GM19395 (cell line): ENCODE measurements at regions not wholly inside any gene's neighbourhood (a gene's known extent, or its start where the extent isn't known, plus 50 kb on each side); places are given as distances from the start of the nearest gene placed in this dataset.

Experiments used
- ATAC-seq: cut with Tn5 transposase; IDR thresholded peaks from one replicate; pipeline ENCODE4 v1.9.1; 2021; ENCODE audit warnings: mild to moderate bottlenecking, moderate library complexity; ENCODE audit not compliant: unreplicated experiment

DNA sequence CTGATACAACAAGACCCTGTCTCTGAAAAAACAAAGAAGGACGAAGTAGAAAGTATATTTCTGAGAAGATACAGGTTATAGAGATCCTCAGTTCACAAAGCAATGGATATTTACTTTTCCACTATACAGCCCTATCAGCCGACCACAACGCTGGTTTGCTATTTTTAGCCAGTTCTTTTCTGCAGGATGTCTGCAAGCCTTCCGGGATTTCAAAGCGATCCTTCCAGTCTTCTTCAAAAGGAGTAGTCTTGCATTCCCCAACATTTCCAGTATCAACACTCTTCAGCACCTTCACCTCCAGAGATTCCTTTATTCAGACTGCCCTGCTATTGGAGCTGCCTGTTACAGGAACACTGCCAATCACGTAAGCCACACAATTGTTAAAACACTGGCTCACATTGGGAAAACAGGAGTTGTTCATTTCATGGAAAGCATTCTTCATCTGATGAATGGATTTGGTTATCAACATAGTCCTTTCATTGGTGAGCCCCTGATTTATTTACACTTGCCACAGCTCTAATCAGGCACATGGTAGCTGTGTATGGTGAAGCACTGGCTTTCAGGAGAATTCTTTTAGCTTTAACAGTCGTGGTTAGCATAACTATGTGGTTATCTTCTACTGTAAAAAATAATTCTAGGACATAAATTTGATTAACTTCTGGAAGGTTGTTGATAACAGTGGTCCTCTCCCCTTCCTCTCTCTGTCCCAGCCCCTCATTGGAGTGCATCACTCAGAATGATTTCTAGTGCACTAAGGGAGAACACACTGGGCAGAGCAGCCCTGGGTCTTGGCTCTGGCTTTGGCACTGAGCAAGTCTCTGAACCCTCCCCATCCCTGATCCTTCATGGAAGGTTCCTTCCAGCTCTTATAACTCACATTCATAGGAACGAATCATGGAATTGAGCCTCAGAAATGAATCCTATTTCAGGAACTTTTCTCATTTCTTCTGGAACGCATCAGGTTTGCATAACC lies 109.9 kb upstream of the SORBS2 start:
- no peak for ATAC-seq

DNA sequence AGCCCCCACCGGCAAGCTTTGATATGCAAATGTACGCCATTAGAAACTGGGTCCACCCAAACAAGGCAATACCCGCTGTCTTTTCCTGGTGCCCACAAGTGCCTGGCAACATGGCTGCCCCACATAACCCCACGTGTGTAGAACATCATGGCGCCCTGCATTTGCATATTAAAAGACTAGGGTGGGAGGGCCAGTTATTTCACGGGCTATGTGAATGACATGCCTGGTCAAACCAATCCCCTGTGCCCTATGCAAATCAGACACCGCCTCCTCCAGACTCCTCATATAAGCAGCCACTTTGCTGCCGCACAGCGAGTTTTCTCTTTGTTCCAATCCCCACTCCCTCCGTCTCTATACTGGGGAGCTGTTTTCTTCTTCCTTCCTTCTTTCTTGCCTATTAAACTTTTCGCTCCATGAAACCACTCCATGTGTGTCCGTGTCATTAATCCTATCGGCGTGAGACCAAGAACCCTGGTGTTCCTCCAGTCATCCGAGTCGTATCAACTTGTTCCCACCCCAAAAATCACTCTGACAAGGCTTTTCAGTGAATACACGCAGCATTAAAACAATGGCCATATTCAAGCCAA lies 112.6 kb upstream of the SORBS2 start:
- no peak for ATAC-seq

DNA sequence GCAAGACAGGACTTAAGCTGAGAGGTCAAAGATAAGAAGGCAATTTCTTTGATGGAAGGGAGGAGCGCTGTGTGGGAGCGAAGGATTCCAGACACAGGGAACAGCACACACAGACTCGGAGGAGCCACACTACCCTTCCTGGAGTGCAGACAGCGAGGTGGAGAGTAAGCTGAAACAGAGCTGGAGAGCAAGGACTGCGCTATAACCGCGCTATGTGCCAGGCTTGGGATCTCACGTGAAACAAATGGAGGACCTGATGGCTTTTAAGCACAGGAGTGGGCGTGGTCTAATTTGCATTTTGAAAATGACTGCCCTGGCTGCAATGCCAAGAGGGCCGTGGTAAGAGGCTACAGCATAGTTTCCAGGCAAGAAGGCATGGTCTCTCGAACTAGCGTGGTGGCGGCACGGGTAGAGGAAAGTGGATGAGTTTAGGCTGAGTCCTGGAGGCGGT lies 113.9 kb upstream of the SORBS2 start:
- ATAC-seq: no peak

DNA sequence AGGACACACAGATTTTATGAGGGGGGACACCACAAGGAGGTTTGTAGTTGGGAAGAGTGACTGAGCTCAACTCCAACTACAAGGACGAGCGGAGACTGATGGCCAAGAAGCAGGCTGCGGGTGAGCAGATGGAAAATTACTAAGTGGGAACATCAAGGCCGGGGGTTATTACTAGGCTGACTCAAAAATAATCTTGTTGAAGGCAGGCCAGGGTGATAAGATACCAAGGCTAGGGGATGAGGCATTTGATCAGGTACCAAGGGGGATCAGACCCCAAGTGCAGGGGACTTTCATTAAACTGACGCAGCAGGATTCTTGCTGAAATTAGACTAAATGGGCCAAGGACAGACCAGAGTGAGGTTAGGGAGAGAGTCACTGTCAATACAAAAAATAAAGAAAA lies 119.4 kb upstream of the SORBS2 start:
- ATAC-seq: no peak

DNA sequence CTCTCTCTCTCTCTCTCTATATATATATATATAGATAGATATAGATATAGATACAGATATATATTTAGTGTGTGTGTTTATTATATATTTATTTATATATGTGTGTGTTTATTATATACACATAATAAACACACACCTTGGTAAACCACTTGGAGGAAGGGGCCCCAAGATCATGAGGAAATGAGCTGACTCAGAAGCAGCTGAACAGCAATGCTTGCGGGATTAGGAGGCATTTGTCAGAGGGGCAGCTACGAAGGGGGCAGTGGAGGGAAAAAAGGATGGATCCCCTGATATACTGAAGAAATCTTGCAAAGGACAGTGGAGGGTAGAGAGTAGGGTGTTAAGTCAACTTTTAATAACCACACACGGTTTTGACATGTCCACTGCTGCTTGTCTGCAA lies 120.0 kb upstream of the SORBS2 start:
- ATAC-seq: no peak

DNA sequence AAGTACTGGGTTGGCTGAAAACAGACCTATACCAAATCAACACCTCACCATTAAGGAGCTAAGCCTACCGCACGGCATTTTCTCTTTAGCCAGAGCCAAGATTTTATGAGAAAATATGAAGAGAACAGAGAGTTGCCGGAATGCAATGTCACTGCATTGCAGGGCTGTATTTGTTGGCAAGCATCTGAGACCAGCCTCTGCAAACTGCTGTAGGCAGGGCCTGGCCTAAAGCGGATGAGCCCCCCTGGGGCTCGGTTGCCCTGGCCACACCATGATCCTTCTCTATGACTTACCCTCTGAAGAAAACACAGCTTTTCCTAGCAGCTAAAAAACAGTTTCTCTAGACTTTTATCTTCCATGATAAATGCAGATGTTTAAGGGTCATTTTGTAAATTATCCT lies 120.5 kb upstream of the SORBS2 start:
- ATAC-seq: no peak

DNA sequence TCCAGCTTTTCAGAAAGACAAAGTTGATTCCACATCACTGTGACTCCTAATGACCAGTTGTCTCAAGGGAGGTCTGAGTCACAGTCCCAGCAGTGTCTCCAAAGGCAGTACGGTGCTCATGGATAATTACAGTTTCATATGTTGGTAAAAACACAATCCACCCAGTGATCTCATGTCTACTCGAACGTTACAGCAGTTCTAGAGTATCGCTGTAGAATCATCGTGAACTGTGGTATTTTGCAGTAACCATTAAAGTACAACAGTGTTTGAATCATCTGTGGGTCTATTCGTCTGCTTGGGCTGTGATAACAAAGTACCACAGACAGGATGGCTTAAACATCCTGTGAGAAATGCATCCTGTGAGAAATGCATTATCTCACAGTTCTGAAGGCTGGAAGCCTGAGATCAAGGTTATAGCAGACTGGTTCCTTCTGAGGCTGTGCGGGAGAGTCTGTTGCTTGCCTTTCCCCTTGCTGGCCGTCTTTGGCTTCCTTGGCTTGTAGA lies 121.1 kb upstream of the SORBS2 start:
- no peak for ATAC-seq

DNA sequence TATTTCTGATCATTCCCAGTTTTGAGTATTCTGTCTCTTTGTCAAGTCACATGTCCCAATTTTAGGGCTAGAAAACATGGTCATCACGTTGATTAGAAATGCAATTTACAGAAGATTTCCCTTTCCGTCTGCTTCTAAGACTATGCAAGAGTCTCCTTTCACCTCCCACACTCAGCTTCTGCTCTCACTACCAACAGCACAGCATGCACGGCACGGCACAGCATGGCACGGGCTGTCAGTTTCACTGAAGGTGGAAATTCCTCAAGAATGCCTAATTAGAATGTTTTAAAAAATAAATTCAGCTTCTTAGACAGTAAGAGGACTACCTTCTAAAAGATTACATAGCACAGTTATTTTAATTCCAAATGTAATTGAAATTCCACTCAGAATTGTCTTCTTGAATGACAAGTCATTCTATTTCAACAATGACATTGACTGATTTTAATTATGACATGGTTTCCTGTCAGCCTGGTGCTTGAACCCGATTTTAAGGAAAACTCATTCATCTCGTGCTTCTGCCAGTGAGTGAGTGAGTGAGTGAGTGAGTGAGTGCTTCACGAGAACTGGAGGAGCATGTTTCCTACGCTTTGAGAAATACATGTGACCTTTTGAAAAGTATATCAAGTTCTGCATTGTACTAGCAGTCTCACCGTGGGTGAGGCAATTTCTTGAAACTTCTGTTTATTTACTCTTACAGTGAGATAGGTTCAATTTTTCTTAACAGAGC lies 124.8 kb upstream of the SORBS2 start:
- no peak for ATAC-seq

DNA sequence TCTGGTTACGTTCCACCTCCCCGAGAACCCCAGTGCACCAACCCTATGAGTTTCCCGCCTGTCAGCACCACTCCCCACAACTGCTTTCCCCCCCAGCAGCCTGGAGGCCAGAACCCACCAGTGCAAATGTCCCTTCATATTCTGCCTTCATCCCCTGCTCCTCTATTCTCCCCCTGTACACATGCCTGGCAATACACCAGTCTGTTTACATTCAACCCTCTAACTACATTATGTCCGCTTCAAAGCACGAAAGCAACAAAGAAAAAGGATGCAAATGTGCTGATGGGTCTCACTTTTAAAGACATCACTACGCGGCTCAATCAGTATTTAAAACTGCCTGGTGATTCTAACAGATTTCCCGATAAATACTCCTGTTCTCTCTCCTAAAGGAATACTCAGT lies 126.7 kb upstream of the SORBS2 start:
- no peak for ATAC-seq

DNA sequence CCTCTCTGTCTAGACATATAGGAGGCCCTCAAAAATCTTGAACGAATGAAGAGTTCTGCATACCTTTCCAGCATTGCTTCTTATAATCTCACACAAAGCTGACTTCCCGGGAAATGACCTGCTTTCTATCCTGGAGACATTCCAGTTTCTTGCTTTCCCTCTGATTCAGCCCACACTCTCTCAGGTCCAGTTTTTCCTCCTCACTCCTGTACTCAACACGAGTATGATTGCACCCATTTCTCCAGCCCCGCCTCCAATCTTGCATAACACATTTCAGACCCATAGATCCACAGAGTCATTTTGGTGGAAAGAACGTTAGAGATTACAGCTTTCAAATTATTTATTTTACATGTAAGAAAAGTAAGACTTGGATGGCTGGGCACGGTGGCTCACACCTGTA lies 127.5 kb upstream of the TLR3 start:
- no peak for ATAC-seq

DNA sequence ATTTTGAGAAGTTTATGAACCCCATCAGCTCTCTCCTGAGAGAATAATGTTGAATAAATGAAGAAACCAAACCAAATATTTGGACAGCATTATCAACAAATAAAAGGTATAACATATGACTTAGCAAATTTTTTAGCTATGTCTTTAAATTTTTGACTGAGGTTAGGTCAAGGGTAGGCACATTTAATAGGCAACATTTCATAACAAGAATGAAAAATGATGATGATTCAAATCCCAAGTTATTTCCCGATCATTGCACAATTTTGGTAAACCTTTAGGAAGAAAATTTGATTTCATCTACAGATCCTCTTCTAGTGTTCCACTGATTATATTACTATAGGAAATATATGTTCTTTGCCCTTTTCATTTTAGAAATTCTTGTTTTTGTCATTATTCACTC lies 123.7 kb upstream of the TLR3 start:
- ATAC-seq: no peak

DNA sequence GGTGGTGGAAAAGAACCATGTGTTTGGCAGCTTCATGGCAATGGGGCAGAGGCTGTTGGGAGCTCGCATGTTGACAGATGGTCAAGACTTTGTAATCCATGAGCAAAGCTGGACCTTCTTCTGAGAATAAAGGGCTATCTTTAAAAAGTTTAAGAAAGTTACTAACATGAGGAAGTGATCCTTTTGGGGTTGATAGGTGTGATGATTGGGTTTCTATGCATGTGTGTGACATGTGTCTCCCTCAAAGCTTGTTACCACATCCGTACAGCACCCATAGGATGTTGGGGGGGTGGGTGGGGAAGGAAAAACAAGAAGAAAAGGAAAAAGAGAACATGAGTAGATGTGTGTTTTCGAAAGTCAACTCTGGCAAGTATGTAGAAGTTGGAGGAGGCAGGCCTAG lies 123.0 kb upstream of the TLR3 start:
- no peak for ATAC-seq

DNA sequence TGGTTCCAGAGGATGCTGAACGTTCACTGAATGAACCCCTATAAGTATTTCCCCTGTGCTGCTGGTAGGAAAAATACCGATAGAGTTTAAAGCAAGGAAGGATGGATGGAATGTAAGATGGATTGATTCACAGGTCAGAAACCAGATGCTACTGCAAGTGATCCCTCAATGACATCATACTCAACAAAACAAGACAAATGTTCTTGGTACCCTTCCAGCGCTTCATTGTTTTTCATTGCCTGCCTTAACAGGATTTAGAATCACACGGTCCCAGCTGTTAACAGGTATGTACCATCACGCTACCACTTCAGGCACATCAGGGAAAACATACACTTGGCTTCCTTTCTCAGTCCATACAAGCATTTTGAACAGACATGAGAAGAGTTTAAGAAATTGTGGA lies 118.1 kb upstream of the TLR3 start:
- no peak for ATAC-seq

DNA sequence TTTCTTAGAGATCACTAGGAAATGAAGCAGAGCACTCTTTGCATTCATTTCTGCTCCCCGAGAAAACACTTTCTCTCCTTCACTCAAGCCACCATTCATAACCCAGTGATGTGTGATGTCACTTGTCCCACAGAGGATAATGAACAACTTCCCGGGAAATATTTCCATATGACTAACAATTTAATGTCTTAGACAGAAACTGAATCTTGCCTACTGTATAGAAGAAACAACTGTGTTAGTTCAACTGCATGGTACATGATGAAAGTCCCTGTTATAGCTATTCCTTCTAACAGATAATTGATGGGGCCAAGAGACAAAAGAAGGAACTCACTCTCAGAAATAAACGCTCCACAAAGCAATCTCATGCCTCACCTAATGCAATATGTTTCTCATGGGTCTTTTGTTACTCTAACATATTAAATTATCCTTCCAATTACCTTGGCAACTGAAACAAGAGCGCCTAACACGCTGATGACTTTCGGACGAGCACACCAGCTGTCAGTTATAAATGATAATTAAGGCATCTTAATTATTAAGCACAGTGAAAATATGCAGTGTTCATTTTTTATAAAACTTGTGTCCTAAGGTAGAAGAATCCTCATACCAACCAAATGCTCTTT lies 113.7 kb upstream of the TLR3 start:
- no peak for ATAC-seq

DNA sequence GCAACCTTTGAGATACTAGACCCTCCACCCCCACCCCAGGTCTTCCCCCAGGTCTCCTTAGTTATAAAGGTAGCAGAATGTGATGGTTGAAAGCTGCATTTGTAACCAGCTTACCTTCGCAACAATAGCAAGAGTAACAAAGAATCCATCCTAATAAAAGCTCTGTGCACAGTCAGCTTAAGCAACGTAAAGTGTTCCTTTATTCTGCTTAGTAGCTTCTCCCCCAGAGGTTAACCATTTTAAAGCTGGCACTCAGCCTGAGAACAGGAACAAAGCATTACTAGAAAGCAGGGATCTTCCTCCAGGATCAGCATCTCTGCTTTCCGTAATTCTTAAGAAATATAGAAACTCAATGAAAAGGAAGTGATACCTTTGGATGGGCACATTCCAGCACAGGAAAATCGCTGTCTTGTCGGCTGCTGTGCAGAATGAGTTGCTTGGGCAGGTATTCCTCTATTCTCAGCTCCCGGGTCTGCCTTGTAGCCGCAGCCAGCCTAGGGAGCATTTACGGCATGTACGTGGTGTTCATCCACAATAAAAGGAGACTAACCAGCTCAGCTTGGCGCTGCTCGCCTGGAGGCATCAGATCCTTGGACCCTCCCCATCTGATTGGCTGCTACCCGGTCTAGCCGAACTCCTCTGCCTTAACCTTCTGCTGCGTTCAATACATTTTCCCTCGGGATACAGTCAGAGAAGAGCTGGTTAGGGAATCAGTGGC lies 113.0 kb upstream of the TLR3 start:
- ATAC-seq: no peak

DNA sequence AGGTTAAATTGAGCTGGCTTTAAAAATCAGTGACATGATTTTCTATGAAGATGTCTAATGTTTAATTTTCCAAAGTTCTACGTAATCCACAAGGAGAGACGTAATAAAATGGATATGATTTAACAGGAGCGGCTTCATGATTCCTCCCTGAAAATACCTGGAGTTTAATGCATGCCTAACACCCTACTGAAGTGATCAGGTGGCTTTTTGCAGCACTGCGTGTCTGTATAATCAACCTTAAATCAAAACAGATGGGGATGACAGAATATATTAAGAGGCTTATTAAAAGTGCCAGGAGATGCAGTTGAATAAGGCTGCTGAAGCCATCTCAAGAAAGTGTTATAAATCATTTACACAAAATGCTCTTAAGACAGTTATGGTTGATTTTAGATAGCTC lies 112.4 kb upstream of the TLR3 start:
- ATAC-seq: no peak

DNA sequence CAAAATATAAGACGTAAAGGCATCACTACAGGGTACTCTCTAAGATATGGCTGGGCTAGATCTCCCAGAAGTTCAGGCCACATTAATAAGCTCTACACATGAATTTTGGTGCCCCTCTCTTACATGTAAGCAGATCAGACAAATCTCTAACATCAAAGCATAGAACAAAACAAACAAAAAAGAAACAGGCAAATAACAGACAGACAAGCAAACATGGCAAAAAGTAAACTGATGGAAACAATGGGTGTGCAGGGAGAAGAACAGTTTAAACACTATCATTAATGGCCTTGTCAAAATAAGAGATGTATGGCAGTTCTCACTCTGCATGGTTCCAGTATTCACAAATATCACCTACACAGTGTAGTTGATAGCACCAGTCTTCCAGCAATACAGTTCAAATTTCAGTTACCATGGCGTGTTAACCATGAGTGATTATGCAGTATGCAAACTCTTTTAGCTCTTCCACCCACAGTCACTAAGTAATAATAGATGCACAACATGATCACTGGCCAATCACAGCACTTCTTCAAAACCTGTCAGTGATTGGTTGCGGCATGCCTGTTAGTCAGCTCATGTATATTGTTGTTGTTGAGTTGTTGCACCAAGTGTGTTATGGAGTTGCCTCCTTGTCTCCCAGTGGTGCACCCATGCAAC lies 110.7 kb upstream of the TLR3 start:
- ATAC-seq: no peak

DNA sequence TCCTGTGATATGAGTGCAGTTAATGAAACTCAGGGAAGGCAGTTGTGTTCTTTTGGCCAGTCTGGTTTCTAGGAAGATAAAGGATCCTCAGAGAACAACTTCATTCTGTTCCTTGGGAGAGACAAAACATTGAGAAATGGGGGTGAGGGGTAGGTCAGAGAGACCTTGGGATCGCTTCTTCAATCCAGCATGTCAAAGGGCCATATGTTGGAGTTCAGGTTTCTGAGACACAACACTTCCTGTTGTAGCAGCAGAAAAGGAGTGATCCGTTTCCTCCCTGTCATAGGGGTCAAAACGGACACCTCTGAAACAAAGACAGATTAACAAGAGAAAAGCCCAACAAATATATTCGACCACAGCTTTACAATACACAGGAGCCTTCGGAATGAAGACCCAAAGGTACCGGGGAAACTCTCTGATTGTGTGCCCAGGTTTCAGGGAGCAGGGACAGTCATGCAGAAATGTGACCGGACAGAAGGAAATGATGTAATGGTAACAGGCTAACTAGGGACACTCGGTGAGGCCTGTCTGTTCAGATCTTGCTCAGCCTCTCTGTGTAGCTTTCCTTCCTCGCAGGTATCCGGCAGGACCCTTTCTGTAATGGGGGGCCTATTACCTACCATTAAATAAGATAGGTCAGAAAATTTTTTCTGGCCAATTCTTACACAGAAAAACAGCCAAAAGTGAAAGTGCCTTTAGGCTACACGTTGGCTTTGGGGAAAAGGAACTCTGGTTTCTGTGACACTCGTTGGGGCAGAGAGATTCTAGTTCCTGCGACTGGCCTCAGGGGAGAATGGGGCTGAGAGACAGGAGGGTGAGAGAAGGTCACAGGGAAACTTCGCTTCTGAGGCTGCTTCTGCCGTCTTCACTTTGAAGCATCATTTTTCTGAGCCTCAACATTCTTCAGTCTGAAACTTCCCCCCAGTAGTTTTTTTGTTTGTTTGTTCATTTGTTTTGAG lies 103.3 kb upstream of the TLR3 start:
- ATAC-seq: peak; percentile 90

DNA sequence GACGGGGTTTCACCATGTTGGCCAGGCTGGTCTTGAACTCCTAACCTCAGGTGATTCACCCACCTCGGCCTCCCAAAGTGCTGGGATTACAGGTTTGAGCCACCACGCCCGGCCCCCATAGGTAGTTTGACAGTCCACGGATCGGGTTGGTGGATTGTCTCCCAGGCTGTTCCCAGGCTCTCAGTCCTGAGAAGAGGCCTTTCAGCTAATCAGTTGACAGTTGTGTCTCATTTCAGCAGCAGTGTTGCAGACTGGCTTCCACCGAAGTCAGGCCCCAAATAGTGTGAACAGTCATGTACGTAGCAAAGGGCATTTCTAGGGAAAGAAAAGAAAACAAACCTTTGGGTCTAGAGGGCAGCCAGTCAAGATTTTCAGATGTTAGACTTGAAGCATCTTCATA lies 102.4 kb upstream of the TLR3 start:
- ATAC-seq: no peak
